ENCODE measurements at regions not wholly inside any gene's neighbourhood (a gene's known extent, or its start where the extent isn't known, plus 50 kb on each side); places are given as distances from the start of the nearest gene placed in this dataset.

DNA sequence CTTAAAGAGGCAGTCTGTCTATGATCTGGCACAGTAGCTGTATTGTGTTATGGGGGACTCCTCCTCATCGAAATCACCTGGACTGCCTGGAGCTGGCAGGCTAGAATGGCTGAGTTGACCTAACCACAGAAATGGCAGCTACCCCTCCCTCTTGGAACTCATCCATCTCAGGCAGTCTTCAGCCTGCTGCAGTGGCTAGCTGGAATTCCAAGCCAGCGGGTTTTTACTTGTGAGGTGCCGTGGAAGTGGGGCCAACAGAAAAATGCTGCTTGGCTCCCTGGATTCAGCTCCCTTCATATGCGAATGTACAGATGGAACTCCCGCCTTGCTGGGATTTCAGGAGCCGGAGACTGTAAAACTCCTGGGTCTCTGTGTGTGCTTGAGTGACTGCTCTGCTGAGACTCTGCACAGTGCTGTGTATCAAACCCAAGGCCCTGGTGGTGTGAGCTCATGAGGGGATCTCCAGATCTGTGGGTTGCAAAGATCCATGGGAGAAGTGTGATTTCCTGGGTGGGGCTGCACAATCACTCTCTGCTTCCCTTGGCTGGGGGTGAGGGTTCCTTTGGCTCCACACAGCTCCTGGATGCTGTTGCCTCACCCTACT is 316.9 kb downstream of the CTH start:
- TF ChIP-seq RAD21 (IDR thresholded peaks at IDR 0.05; ENCODE audit: low read depth) (no peak), TAF1 (IDR thresholded peaks at IDR 0.05; ENCODE audit: low read depth) (no peak), EGR1 (IDR thresholded peaks at IDR 0.05) (no peak)
- TF ChIP-seq, protein P1, sequence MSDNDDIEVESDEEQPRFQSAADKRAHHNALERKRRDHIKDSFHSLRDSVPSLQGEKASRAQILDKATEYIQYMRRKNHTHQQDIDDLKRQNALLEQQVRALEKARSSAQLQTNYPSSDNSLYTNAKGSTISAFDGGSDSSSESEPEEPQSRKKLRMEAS (IDR thresholded peaks at IDR 0.05): no peak
